Transverse colon (tissue), 4 donors: ENCODE measurements at regions not wholly inside any gene's neighbourhood (a gene's known extent, or its start where the extent isn't known, plus 50 kb on each side); places are given as distances from the start of the nearest gene placed in this dataset.

Experiments
- DNase-seq: peaks from one replicate; pipeline ENCODE4 v3.0.0-alpha.2; 2019
- H3K27ac ChIP-seq, 4 donors: fragments of 200-600 bp; sonication (generic); 2 replicates each; pipeline ENCODE4 v1.5.1; 2016 to 2018; ENCODE audit warnings: inconsistent platforms in 4 of 4
- H3K27me3 ChIP-seq: fragments of 200-600 bp; sonication (generic); 2 replicates; pipeline ENCODE4 v1.5.1; 2017; ENCODE audit warnings: inconsistent platforms
- H3K36me3 ChIP-seq, 4 donors: fragments of 200-600 bp; sonication (generic); 2 replicates each; pipeline ENCODE4 v1.5.1; 2017 to 2019; ENCODE audit warnings: inconsistent platforms in 4 of 4
- H3K4me1 ChIP-seq, 4 donors: fragments of 200-600 bp; sonication (generic); 2 replicates each; pipeline ENCODE4 v1.5.1; 2017 to 2020; ENCODE audit warnings: inconsistent platforms in 4 of 4
- H3K4me3 ChIP-seq, 4 donors: fragments of 200-600 bp; sonication (generic); 1 replicate in 1 of 4; 2 replicates in 3 of 4; pipeline versions ENCODE4 v1.5.1 to v1.6.1; 2017 to 2019; ENCODE audit warnings: inconsistent platforms in 4 of 4
- H3K9me3 ChIP-seq, 2 donors: fragments of 200-600 bp; sonication (generic); 2 replicates each; pipeline ENCODE4 v1.5.1; 2017 to 2019; ENCODE audit warnings: inconsistent platforms in 2 of 2
- CTCF ChIP-seq, 5 experiments: fragments of 200-600 bp in 3 of 5; fragments of 450-650 bp in 2 of 5; sonication (generic) in 3 of 5; IDR thresholded peaks; 1 replicate in 2 of 5; 2 replicates in 3 of 5; pipeline ENCODE4 v1.5.1; 2016 to 2017; ENCODE audit warnings: antibody characterized with exemption in 5 of 5, inconsistent platforms in 3 of 5, mild to moderate bottlenecking in 2 of 5, moderate library complexity in 1 of 5
- EP300 ChIP-seq: sonication (generic); formaldehyde crosslinking; IDR thresholded peaks from one replicate; pipeline ENCODE4 v1.6.1; 2017; ENCODE audit warnings: antibody characterized with exemption, low read depth
- POLR2A ChIP-seq: fragments of 450-650 bp; IDR thresholded peaks from one replicate; pipeline ENCODE4 v1.6.1; 2016; ENCODE audit warnings: antibody characterized with exemption, mild to moderate bottlenecking, moderate library complexity
- POLR2AphosphoS5 ChIP-seq, 3 donors: sonication (generic); formaldehyde crosslinking; IDR thresholded peaks; one replicate each; pipeline ENCODE4 v1.6.1; 2016; ENCODE audit warnings: antibody characterized with exemption in 3 of 3
- WGBS, 2 donors: methylation state at CpG; one replicate each; pipeline ENCODE4 v1.1.5; 2018; ENCODE audit warnings: low coverage in 1 of 2; 5-methylcytosine and 5-hydroxymethylcytosine counted together
- in situ Hi-C, 4 donors: fragments of 200-750 bp; cut with MboI; loops; one replicate each; pipeline versions ENCODE4 v1.15.0 to v1.15.1; 2017; ENCODE audit warnings: low sequenced_read_pairs in 3 of 4, low pct_ligation_motif_present in 1 of 4, low pct_unique_long_range_greater_than_20kb in 1 of 4
- intact Hi-C: fragments of 100-400 bp; cut with DNase I; formaldehyde crosslinking; loops from one replicate; pipeline ENCODE4 v1.15.1; 2023; ENCODE audit warnings: low total_unique reads

DNA sequence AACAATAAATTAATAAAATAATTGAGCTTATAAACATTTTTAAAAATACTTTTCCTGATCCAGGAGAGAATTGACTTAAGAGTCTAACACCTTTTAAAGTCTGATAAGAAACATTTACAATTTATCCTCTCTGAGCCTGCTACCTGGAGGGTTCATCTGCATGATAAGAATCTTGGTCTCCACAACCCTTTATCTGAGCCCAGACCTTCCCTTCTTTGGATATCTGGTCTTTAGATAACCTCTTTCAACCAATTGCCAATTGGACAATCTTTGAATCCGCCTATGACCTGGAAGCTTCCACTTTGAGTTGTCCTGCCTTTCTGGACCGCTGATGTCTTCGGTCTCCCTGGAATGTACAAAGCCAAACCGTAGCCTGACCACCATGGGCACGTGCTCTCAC lies 1393.3 kb upstream of the TMEM132C start:
- no peak overlapping the region for H3K27ac ChIP-seq
- no peaks in the 10 kb centered on the region for H3K27me3 ChIP-seq
- intact Hi-C loops (loop anchor here (10.0 kb wide), 1 partner anchor 1689 kb away; the partner anchor contains the start of gene TMEM132B), in situ Hi-C loops (no loop called here)
- H3K9me3 ChIP-seq, result no peaks in the 10 kb centered on the region
- no peaks in the 10 kb centered on the region for H3K4me1 ChIP-seq
- TF ChIP-seq EP300, result no peak
- TF ChIP-seq CTCF (IDR thresholded peaks at IDR 0.05), result no peak
- no peak for TF ChIP-seq POLR2A
- no peak for TF ChIP-seq POLR2AphosphoS5 (IDR thresholded peaks at IDR 0.05)
- DNase-seq, result no peak
- WGBS, 2 donors, result 83 to 98% methylated on average over 5 of the region's 5 CpGs
- H3K4me3 ChIP-seq, result no peak overlapping the region
- no peaks in the 10 kb centered on the region for H3K36me3 ChIP-seq

GRCh38 chr12:126874427-126875026 lies 1392.4 kb upstream of the TMEM132C start:
- Histone ChIP-seq H3K4me1 (no peaks in the 10 kb centered on the region), H3K4me3 (no peak overlapping the region), H3K36me3 (no peaks in the 10 kb centered on the region), H3K27ac (no peak overlapping the region), H3K9me3 (no peaks in the 10 kb centered on the region), H3K27me3 (no peaks in the 10 kb centered on the region)
- TF ChIP-seq CTCF (IDR thresholded peaks at IDR 0.05) (peak; percentile 78 to 91 (median 90)), POLR2A (no peak), EP300 (no peak)
- intact Hi-C loops (loop anchor here (10.0 kb wide), 1 partner anchor 1690 kb away; the partner anchor contains the start of gene TMEM132B), in situ Hi-C loops (no loop called here)
- WGBS, 2 donors, result 0 to 25% methylated on average over 2 to 8 of the region's 8 CpGs
- peak; percentile 62 for DNase-seq

DNA sequence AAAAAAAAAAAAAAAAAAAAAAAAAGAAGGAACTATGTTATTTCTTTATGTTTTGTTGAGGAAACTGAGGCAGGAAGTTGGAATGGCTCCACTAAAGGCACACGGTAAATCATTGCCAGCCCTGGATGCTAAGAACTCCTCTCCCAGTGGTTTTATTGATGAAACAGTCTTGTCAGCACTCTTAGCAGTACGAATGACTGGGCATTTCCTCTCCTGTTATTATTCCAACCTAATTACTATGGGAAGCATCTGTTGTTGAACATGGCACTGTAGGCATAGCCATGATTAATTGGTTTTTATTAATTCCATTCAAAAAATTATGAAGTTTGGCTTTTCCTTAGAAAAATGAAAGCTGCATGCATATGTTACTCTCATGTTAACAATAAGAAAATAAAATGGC lies 1387.1 kb upstream of the TMEM132C start:
- H3K9me3 ChIP-seq, result no peaks in the 10 kb centered on the region
- no peak for DNase-seq
- TF ChIP-seq EP300 (no peak), POLR2A (no peak), CTCF (IDR thresholded peaks at IDR 0.05) (no peak), POLR2AphosphoS5 (IDR thresholded peaks at IDR 0.05) (no peak)
- no peak overlapping the region for H3K27ac ChIP-seq
- intact Hi-C loops, result loop anchor here (10.0 kb wide), 1 partner anchor 1695 kb away; the partner anchor contains the start of gene TMEM132B
- no peaks in the 10 kb centered on the region for H3K36me3 ChIP-seq
- H3K4me3 ChIP-seq, result no peak overlapping the region
- in situ Hi-C loops, result no loop called here
- no peaks in the 10 kb centered on the region for H3K27me3 ChIP-seq
- H3K4me1 ChIP-seq, result peaks cover 0 to 4% (median 0%) of the 10 kb centered on the region in 4 donors
- WGBS, 2 donors, result 58 to 59% methylated on average over 2 of the region's 2 CpGs

DNA sequence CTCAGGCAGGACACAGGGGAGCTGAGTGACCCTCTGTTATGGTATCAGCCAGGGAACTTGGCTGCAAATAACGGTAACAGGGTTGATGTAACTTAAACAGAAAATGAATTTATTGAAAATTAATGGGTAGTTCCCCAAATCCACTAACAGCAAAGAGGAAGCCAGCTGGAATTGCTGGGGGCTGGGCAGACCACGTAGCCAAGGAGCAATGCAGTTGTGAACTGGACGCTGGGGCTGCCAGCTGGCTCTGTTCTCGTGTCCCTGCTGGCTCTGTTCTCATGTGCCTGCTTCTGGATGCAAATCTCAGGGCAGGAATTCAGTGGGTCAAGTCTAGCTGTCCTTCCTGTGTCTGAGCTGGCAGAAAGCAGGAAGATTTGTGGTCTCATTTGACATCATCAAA lies 1383.3 kb upstream of the TMEM132C start:
- no peaks in the 10 kb centered on the region for H3K9me3 ChIP-seq
- intact Hi-C loops, result no loop called here
- 27 to 50% methylated on average over 1 to 4 of the region's 4 CpGs for WGBS, 2 donors
- H3K4me3 ChIP-seq, result no peak overlapping the region
- H3K27me3 ChIP-seq, result no peaks in the 10 kb centered on the region
- TF ChIP-seq POLR2AphosphoS5 (IDR thresholded peaks at IDR 0.05) (no peak), CTCF (IDR thresholded peaks at IDR 0.05) (no peak), EP300 (no peak), POLR2A (no peak)
- no peaks in the 10 kb centered on the region for H3K36me3 ChIP-seq
- peaks cover 0 to 4% (median 0%) of the 10 kb centered on the region in 4 donors for H3K4me1 ChIP-seq
- in situ Hi-C loops, result no loop called here
- DNase-seq, result no peak
- no peak overlapping the region for H3K27ac ChIP-seq
